Muscle layer of colon (tissue), 2 donors: ENCODE measurements at regions not wholly inside any gene's neighbourhood (a gene's known extent, or its start where the extent isn't known, plus 50 kb on each side); places are given as distances from the start of the nearest gene placed in this dataset.

Experiments
- H3K27ac ChIP-seq: one replicate; pipeline ENCODE4 v1.7.0; 2013; ENCODE audit warnings: low read depth, mild to moderate bottlenecking, low read length, moderate library complexity
- H3K27me3 ChIP-seq, 2 donors: one replicate each; pipeline ENCODE4 v1.7.0; 2013; ENCODE audit warnings: low read length in 2 of 2, mild to moderate bottlenecking in 2 of 2; ENCODE audit not compliant: insufficient read depth in 2 of 2, control insufficient read depth in 1 of 2
- H3K36me3 ChIP-seq: one replicate; pipeline ENCODE4 v1.7.0; 2013; ENCODE audit warnings: mild to moderate bottlenecking, low read length; ENCODE audit not compliant: insufficient read depth
- H3K4me1 ChIP-seq: one replicate; pipeline ENCODE4 v1.7.0; 2013; ENCODE audit warnings: mild to moderate bottlenecking, low read length; ENCODE audit not compliant: insufficient read depth
- H3K4me3 ChIP-seq, 2 donors: one replicate each; pipeline ENCODE4 v1.7.0; 2013; ENCODE audit warnings: low read length in 2 of 2, low read depth in 1 of 2, mild to moderate bottlenecking in 1 of 2, moderate library complexity in 1 of 2
- H3K9ac ChIP-seq: one replicate; pipeline ENCODE4 v1.7.0; 2013; ENCODE audit warnings: low read length
- H3K9me3 ChIP-seq: one replicate; pipeline ENCODE4 v1.7.0; 2013; ENCODE audit warnings: mild to moderate bottlenecking, low read length
- donor health status: abdominal sarcoma.
- donor health status: Adenocarcinoma of cecum.

DNA sequence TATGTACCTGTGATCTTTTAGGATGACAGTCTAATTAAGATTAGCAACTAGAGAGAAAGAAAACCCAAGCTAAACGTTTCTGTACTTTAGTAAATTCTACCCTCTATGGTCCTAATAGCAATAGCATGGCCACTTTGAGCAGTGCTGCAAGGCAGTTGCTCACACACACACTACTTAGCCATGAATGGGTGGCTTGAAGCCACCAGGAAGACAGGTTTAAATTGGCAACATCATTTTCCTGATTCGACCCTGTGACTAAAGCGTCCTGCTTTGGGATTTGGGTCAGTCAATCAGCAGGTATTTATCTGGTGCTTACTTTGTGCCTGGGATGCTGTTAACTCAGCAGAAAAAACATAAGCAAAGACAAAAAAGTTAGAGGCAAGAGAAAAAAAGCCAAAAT is 150.6 kb downstream of the ARRDC3 start:
- no peaks in the 10 kb centered on the region for H3K9me3 ChIP-seq
- H3K4me1 ChIP-seq, result no peaks in the 10 kb centered on the region
- no peaks in the 10 kb centered on the region for H3K27me3 ChIP-seq
- no peak overlapping the region for H3K4me3 ChIP-seq
- no peaks in the 10 kb centered on the region for H3K36me3 ChIP-seq
- H3K9ac ChIP-seq, result no peak overlapping the region
- no peak overlapping the region for H3K27ac ChIP-seq

DNA sequence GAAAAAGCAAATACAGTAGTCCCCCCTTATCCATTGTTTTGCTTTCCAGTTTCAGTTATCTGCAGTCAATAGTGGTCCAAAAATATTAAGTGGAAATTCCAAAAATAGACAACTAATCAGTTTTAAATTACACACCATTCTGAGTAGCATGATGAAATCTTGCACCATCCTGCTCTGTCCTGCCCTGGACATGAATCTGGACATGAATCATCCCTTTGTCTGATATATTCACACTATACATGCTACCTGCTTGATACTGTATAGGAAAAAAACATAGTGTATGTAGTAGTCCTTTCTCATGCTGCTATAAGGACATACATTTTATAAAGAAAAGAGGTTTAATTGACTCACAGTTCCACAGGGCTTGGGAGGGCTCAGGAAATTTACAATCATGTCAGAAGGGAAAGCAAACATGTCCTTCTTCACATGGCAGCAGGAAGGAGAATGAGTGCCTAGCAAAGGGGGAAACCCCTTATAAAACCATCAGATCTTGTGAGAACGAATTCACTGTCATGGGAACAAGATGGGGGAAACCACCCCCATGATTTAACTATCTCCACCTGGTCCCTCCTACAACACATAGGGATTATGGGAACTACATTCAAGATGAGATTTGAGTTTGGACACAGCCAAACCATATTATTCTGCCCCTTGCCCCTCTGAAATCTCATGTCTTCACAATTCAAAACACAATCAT is 153.9 kb downstream of the ARRDC3 start:
- Histone ChIP-seq H3K36me3 (no peaks in the 10 kb centered on the region), H3K9ac (no peak overlapping the region), H3K9me3 (no peaks in the 10 kb centered on the region), H3K4me1 (no peaks in the 10 kb centered on the region), H3K27me3 (no peaks in the 10 kb centered on the region), H3K4me3 (no peak overlapping the region), H3K27ac (no peak overlapping the region)

DNA sequence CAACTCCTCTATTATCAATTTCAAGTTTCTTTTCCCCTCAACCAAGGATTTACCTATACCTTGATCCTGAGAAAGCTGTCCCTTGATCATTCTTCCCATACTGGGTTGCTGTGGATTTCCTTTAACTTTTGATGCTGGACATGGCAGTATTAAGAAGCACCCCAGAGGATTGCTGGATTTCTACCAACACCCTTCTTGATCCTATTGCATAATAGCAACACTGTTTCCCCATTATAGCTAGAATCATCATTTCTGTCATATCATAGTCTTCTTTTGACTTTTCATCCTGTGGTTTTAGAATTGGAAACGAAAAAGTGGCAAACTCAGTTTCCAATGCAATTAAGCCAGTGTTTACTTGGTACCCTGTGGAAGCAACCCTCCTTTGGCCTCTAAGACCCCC is 154.9 kb downstream of the ARRDC3 start:
- Histone ChIP-seq H3K4me1 (no peaks in the 10 kb centered on the region), H3K36me3 (no peaks in the 10 kb centered on the region), H3K9ac (no peak overlapping the region), H3K4me3 (no peak overlapping the region), H3K27me3 (no peaks in the 10 kb centered on the region), H3K27ac (no peak overlapping the region), H3K9me3 (no peaks in the 10 kb centered on the region)

DNA sequence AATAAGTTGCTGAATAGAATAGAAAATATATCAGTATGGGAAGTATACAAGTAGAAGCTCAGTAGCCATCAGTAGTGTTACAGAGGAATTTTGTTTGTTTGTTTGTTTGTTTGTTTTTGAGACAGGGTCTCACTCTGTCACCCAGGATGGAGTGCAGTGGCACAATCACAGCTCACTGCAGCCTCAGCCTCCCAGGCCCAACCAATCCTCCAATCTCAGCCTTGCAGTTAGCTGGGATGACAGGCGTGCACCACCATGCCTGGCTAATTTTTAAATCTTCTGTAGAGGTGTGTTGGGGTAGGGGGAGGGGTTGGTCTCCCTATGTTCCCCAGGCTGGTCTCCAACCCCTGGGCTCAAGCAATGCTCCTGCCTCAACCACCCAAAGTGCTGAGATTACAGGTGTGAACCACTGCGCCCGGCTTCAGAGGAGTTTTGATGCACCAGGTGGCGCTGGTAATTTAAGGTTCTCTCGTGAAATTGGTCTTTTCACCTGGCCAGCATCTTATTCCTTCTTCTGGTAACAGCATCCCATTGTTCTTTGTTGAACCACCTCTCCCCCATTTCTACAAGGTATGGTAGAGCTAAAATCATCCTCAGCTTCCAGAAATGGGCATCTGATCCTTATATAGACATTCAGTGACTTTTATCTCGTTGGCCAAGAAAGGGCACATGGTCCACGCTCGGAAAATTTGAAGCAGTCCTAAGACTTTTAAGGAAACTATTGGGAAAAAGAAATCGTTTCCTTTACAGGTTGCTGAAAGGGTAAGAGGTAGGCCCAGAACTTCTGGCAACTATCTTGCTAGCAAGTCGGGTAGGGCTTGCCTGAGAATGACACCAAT is 157.1 kb downstream of the ARRDC3 start:
- H3K4me3 ChIP-seq, result no peak overlapping the region
- H3K9ac ChIP-seq, result no peak overlapping the region
- no peaks in the 10 kb centered on the region for H3K9me3 ChIP-seq
- no peaks in the 10 kb centered on the region for H3K36me3 ChIP-seq
- H3K27ac ChIP-seq, result no peak overlapping the region
- no peaks in the 10 kb centered on the region for H3K27me3 ChIP-seq
- H3K4me1 ChIP-seq, result no peaks in the 10 kb centered on the region

DNA sequence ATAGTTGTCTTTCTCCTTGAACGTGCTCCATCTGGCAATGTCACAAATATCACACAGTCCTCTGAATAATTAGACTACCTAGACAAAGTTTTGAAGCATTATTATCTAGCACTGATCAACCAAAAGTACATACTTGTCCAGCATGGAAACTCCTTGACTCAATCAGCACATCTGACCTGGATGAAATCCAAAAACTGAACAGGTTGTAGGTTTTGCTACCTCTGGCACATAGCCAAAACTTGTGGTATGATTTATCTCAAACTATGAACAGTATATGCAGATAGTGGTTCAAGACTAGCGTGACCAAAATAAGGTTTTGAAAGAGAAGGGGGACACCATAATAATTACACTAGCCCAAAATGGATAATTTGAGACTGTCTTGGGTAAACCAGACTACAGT is 158.1 kb downstream of the ARRDC3 start:
- Histone ChIP-seq H3K4me3 (no peak overlapping the region), H3K4me1 (no peaks in the 10 kb centered on the region), H3K9me3 (no peaks in the 10 kb centered on the region), H3K36me3 (no peaks in the 10 kb centered on the region), H3K27ac (no peak overlapping the region), H3K27me3 (no peaks in the 10 kb centered on the region), H3K9ac (no peak overlapping the region)

DNA sequence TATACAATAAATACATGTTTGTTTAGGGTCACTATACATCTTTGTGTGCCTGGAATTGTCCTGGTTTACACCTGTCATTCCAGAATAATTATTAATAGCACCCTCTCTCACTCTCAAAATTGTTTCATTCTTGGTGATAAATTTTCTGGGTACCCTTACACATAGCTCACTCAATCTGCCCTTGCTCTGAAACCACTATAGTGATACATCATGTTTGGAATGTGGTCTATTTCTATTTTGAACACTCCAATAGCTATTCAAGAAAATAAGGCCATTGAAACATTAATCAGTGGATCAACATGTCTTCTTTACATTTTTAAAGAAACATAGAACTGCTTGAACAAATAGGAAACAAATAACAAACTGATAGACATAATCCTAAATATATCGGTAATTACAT is 158.7 kb downstream of the ARRDC3 start:
- H3K27ac ChIP-seq, result no peak overlapping the region
- no peak overlapping the region for H3K4me3 ChIP-seq
- H3K4me1 ChIP-seq, result no peaks in the 10 kb centered on the region
- no peaks in the 10 kb centered on the region for H3K36me3 ChIP-seq
- no peak overlapping the region for H3K9ac ChIP-seq
- H3K9me3 ChIP-seq, result no peaks in the 10 kb centered on the region
- no peaks in the 10 kb centered on the region for H3K27me3 ChIP-seq

DNA sequence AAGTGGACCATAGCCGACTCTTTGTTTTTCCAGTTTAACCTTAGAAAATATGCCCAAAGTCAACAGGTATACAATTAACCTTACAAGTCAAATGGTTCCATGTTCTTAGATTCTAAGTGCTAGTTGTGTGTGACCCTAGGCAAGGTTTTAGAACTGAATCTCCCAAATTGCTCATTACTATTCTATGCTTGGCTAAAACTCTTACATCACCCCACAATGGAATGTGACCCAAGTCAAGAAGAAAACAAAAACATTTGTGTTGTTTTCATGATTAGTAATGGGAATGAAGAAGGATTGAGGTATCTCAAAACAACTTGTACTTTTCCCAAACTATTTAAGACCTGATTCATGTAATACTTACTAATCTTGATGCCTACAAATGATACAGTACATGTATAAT is 159.2 kb downstream of the ARRDC3 start:
- H3K9ac ChIP-seq, result no peak overlapping the region
- H3K4me1 ChIP-seq, result no peaks in the 10 kb centered on the region
- H3K9me3 ChIP-seq, result no peaks in the 10 kb centered on the region
- no peak overlapping the region for H3K27ac ChIP-seq
- no peaks in the 10 kb centered on the region for H3K27me3 ChIP-seq
- no peak overlapping the region for H3K4me3 ChIP-seq
- H3K36me3 ChIP-seq, result no peaks in the 10 kb centered on the region

DNA sequence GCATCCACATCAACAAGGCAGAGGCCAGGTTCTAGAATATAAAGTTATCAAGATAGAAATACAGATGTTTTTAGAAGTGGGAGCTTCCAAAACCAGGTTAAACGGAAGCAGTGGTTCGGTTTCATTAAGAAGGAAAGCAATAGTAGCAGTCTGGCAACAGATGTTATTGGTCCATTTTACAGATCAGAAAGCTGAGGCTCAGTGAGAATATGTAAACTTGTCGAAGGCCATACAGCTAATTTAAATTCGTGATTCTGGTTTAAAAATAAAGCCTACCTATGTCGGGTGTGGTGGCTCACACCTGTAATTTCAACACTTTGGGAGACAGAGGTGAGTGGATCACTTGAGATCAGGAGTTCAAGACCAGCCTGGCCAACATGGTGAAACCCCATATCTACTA is 160.6 kb downstream of the ARRDC3 start:
- H3K4me1 ChIP-seq, result no peaks in the 10 kb centered on the region
- no peak overlapping the region for H3K4me3 ChIP-seq
- no peaks in the 10 kb centered on the region for H3K9me3 ChIP-seq
- H3K9ac ChIP-seq, result no peak overlapping the region
- no peaks in the 10 kb centered on the region for H3K27me3 ChIP-seq
- H3K27ac ChIP-seq, result no peak overlapping the region
- no peaks in the 10 kb centered on the region for H3K36me3 ChIP-seq

DNA sequence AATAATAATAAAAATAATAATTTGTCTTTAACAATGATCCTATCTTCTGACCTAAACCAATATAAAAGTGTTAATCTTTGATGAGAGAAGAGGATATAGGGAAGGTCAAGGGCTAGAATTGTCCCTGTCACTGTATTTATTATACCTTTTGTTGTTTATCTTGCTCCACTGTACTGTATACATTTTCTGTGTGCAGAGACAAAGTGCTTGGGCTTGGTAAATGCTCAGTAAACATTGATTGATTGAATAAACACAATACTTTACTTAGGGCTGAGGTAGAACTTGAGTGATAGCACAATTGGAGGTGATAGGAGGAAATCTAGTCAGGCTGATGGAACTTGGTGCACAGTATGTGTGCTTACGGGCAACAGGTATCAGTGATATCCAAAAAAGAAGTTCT is 161.2 kb downstream of the ARRDC3 start:
- Histone ChIP-seq H3K36me3 (no peaks in the 10 kb centered on the region), H3K27ac (no peak overlapping the region), H3K4me3 (no peak overlapping the region)

DNA sequence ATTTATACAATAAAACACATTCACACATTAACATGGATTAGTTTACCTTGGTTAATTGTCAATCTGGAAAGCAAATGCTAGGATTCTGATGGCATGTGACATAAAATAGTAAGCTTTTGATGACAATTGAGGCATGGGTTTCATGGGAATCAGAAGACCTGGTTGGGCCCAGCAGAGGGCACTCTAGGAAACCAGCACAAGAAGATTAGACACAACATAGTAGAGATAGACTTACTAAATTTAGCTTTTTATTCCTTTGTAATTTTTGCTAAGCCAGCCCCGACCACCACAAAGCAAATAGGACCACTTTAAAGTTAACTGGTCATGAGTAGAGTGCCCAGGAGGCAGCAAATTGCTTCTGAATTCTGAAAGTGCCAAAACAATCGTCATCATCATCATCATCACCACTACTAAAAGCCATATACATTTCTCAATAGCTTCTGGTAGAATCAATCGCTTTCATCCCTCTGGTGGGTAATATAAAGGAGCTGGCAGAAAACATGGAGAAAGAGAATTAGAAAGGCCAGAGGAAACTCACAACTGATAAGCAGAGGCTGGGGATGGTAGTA is 163.2 kb downstream of the ARRDC3 start:
- Histone ChIP-seq H3K27ac (no peak overlapping the region), H3K4me1 (no peaks in the 10 kb centered on the region), H3K9me3 (no peaks in the 10 kb centered on the region), H3K27me3 (no peaks in the 10 kb centered on the region), H3K36me3 (no peaks in the 10 kb centered on the region), H3K4me3 (no peak overlapping the region), H3K9ac (no peak overlapping the region)

More for the DNA sequence above, 161.2 kb downstream of the ARRDC3 start:
- H3K9me3 ChIP-seq, result no peaks in the 10 kb centered on the region
- H3K9ac ChIP-seq, result no peak overlapping the region
- no peaks in the 10 kb centered on the region for H3K4me1 ChIP-seq
- no peaks in the 10 kb centered on the region for H3K27me3 ChIP-seq

DNA sequence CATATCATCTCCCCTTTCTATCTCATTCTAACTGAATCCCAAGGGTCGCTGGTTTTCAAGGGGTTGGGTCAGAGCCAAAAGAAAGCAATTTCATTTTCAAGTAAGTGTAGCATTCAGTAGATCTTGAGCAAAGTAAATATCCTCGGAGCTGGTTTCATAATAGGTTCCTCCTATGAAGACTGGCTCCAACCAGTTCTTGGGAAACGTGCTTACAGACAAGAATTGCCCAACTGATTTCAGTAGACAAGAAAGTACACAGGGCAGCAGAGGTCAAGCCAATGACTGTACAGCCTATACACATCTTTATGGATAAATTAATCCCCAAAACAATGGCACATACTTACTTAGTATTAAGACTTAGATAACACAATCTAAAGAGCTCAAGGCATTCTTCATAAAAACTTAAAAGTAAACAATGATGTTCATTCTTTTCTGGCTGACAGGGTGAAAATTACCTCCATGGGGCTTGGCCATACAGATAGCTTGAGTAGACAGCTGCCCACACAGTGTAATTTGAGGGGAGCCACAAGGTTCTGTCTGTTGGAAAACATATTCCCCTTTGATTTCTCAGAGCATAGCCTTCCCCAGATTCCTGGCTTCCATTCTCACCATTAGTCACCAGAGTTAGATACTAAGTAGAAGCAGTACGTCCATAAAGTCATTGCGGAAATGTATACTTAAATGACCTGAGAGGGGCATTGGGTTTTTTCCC is 163.9 kb downstream of the ARRDC3 start:
- Histone ChIP-seq H3K27ac (no peak overlapping the region), H3K4me3 (no peak overlapping the region), H3K4me1 (no peaks in the 10 kb centered on the region)

More for the DNA sequence above, 163.9 kb downstream of the ARRDC3 start:
- Histone ChIP-seq H3K36me3 (no peaks in the 10 kb centered on the region), H3K9me3 (no peaks in the 10 kb centered on the region), H3K27me3 (no peaks in the 10 kb centered on the region), H3K9ac (no peak overlapping the region)
